Left renal pelvis (tissue), 4 donors: ENCODE measurements at regions not wholly inside any gene's neighbourhood (a gene's known extent, or its start where the extent isn't known, plus 50 kb on each side); places are given as distances from the start of the nearest gene placed in this dataset.

ENCODE experiments used
- DNase-seq, 4 donors: peaks; one replicate each; pipeline ENCODE4 v3.0.0-alpha.2; 2013; ENCODE audit warnings: low read depth in 4 of 4, low spot score in 3 of 4

GRCh38 chr15:93683651-93684050, 547.7 kb upstream of the MCTP2 start:
- no peak for DNase-seq

DNA sequence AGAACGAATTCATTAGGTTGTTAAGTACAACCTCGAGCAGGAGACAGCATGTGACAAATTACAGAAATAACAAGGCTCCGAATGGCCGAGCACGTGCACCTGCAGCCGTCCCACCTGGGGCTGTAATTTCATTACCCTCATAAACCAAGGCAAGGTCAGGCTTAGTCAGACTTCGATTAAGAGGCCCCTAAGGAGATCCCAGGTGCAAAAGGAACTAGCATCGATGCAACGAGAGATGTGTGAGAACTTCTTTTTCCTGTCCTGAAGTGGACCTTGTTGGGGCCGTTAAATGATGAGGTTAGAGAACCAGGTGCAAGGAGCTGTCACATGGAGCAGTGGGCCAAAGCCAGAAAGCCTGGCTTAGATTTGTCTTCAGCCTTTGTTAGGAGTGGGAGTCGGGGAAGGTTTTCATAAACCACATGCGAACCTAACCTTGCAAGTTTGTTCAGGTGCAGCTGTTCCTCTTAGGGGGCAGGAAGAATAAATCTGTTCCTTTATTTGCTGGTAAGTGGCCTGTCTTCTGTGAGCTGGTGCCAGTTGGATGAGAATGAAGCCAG, 559.9 kb upstream of the MCTP2 start:
- peak in 1 of 4 donors; percentile 6 for DNase-seq

- DNase-seq: no peak
Measured at GRCh38 chr15:93670931-93671330, 560.4 kb upstream of the MCTP2 start.

GRCh38 chr15:93664213-93664956, 567.0 kb upstream of the MCTP2 start:
- DNase-seq: no peak

DNA sequence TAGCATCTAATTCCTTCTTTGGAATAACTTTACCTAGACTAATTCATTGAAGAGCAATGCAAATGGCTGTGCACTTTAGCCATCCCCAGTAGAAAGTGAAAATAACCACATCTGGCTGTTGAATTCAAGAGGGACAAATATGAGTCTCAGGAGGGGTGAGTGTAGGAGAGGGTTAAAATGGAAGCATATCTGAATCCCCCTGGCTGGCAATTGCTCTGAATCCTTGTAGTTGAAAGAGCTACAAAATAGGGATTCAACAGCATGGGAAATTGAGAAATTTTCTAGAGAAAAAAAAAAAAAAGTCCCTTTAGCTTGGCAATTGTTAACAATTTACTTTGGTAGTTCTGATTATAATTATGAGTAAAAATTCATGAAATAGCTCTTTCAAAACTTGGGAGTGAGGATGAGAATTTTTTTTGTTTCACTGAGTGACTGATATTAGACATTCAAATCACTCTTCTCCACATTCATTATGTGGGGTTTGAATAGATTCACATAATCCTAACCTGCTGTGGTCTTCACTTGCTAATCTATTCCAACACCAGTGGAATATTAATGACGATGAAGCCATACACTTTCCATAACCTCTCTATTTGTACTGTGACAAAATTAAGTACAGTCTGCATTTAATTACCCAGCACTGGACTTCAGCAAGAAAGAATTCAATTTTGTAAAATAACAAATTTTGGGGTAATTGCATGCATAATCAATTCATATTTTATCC, 569.0 kb upstream of the MCTP2 start:
- no peak for DNase-seq

DNA sequence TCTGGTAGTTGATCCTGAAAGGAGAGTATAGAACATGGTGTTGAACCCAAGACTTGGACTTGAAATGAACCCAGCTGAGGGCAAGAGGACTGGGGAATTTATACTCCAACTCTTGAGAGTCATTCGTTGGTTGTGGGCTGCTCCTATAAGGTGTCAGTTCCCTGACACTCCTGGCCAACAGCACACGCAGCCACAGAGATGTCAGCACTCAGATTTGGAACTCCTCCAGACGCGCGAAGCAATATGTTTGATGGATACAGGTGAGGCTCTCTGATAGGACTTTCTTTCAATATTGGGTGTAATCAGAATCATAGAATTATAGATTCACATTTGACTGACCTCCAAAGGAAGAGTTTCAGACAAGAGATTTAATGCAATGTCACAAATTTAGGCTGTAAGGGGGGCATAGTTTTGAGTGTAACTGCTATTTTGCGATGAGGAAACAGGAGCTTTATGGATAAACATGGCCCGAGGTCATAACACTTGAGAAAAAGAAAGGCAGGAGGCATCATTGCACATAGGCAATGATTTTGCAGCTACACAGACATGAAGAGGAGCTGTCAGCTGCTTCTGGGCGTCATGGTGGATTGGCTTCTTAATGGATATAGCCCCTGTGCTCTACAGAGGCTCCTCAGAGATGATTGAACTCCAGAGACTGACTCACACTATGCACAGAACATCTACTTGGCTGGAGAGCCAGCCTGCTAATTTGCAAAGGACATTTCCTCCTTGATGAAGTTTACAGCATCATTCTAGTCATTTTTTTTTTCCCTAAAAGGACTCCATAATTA, 569.2 kb upstream of the RGMA start:
- no peak for DNase-seq

DNA sequence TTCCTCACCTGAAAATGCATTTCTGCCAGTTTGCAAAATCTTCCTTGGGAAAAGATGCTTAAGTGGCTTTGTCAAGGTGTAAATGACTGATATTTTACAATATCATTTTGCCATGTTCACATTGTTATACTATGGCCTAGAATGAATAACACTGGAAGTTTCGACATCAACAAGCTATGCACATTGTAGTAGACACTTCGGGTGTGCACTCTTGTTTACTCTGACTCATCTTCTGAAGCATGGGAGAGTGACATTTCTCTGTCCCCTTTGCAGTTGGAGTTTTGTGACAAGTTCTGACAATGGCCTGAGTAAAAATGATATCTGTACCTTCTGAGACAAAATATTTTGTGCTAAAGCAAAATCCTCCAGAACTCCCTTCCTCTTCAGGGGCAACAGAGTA, 567.0 kb upstream of the RGMA start:
- DNase-seq: no peak

- DNase-seq: no peak
Measured at GRCh38 chr15:93649691-93650235, 560.8 kb upstream of the RGMA start.

GRCh38 chr15:93646193-93646592, 557.2 kb upstream of the RGMA start:
- no peak for DNase-seq

- no peak for DNase-seq
Measured at GRCh38 chr15:93645594-93645993, 556.6 kb upstream of the RGMA start.

DNA sequence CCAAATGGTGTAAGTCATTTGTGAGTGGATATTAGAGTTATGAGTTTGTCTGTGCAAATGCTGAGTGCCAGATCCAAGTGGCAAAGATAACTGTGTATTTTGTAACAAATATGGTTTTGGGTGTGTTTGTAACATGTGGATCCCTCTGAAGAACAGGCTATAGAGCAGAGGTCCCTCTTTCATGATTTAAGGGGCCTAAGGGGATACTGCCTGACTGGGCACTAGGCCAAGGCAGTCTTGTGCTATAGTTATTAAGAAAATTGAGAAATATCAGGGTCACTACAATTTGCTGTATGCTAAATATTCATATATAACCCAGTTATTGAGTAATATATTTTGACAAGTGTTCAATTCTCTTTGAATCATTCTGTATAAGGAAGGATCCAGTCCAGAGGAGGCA, 555.6 kb upstream of the RGMA start:
- DNase-seq: no peak

- DNase-seq: no peak
Measured at GRCh38 chr15:93640411-93640962, 551.5 kb upstream of the RGMA start.

DNA sequence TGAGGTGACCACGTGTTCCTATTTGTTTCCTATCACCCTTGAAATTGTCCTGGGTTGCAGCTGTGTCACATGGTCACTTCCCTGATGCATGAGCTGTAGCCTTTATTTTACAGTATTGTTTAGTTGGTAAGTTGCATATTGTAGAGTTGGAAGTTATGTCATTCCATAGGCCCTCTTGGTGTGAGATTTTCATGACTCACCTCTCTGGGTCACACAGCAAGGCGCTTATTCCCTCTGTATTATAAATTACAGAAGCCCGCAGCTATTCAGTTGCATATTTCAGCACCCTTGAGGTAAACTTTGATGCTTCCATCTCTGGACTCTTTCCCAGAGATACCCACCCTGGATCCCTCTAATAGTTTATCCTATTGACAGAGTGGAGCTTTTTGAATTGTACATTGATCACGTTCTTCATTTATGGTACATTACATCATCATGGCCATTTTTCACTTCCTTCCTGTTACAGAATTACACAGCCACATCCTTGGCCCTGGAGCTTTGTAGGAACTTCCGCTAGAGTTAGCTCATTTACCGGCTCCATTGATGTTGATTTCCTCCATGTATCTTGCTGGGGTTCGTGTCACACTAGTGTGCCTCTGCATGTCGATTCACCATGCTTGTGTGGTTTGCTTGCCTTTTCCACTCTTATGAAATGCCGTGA, 543.1 kb upstream of the RGMA start:
- DNase-seq: no peak

GRCh38 chr15:93619597-93619996, 530.6 kb upstream of the RGMA start:
- DNase-seq: no peak

DNA sequence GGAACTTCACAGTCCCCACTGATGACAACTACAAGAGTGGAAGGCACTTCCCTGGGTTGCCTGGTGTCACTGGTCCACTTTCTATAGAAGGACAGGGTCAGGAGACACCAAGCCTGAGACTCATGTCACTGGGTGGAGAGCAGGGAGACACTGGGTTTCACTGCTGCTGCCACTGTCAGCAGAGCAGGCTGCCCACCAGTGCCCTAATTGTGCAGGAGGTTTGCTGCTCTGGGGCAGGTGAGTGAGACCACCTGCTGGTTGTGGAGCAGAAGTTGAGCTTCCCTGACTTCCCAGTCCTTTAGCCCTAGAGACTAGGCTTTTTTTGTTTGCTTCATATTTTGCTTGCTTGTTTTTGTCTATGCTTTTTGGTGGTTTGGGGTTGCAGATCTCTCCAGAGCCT, 528.4 kb upstream of the RGMA start:
- DNase-seq: no peak

GRCh38 chr15:93614386-93615104, 525.5 kb upstream of the RGMA start:
- DNase-seq: no peak

DNA sequence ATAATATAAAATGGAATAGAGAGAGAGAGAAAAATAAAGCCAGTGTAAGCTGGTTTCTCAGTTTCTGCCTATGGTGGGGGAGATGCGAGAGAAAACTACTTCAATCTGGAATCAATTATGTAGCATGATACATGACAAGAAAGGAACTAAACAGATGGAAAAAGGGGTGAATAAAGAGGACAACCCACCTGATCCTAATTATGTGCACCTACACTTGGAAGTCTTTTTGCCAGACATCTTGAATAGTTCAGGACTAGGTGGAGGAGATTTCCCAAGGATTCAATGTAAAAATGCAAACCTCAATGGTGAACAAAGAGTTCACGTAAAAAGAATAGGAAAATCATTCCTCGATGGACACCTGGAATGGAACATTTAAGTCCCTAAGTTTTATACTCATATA, 524.4 kb upstream of the RGMA start:
- DNase-seq: no peak

DNA sequence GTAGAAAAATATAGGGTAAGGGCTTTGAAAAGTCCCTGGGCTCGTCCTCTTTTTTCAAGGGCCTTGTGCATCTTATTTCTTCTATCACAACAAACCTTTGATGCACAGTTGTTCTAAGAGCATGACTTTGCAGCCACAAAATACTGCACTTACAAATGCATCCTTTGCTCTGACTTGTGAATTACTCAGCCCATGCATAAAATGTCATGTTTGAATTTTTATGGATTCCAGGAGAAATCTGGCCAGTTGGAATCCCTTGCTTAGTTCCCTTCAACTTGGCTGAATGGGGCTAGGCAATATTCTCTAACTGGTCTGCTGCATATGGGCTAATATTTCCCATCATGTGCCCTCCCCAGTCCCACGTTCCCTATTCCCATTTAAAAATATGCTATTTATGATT, 523.9 kb upstream of the RGMA start:
- DNase-seq: no peak

- no peak for DNase-seq
Measured at GRCh38 chr15:93610944-93611343, 521.9 kb upstream of the RGMA start.
